GM19023 (cell line): ENCODE measurements at regions not wholly inside any gene's neighbourhood (a gene's known extent, or its start where the extent isn't known, plus 50 kb on each side); places are given as distances from the start of the nearest gene placed in this dataset.
A peak's percentile ranks its signal among the peaks of the same experiment; 100 is the strongest.
"Not testable (repeated sequence)": the region's sequence is repeated elsewhere in the genome, so short reads cannot be mapped to it uniquely, and the experiment has no call there.

ENCODE experiments used
- ATAC-seq: cut with Tn5 transposase; IDR thresholded peaks from one replicate; pipeline ENCODE4 v1.9.1; 2021; ENCODE audit warnings: mild to moderate bottlenecking, moderate library complexity; ENCODE audit not compliant: unreplicated experiment

DNA sequence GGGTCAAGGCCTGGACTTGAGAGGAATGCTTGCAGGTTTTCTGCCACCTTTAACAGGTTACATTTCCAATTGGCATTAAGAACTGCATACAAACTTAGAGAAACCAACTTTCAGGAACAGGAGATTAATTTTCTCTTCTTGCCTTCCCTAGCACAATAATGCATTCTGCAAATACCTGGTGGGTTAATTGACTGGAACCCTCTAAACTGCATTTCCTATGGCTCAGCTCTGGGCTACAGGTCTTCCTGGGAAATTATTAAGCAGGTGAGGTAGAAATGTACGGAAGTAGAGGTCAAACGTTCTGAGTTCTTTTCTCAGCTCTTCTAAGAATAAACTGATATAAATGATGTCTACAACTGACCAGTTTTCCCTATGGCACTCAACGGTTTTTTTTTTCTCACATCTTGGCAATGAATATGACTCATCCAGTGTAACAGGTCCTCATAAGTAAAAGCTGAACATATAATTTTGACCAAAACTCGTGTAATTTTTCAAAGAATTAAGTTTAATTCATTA is 144.9 kb upstream of the PELI2 start:
- ATAC-seq, result no peak

DNA sequence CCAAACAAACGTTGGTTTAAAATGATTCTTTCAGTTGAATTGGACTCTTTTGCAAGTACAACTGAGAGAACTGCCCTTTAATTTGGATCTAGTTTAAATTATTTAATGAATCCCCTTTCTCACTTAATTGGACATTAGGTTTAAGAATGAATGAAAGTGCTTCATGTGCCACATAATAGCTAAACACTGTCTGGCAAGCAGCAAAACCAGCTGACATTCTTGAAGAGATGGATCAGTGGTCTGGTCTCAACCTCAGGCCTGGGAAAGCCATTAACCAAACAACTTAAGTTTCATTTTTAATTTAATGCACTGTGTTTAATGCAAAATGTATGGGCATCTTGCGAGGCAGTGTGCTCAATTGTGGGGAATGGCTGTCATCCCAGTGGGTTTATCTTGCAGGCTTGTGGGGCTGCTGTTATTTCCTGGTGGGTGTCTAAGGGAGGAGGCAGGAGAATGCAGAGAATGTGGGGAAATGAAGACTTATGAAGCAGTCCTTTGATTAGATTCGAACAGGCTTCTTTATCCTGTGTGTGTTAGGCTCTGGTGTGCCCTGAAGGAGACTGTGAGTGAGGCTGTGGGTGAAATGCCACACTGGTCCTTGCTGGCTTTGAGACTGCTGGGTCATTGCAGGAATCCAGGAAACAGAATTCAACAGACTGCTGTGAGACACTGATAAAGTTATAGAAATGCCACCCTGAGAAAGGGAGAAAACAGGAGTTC is 144.1 kb upstream of the PELI2 start:
- ATAC-seq, result no peak

DNA sequence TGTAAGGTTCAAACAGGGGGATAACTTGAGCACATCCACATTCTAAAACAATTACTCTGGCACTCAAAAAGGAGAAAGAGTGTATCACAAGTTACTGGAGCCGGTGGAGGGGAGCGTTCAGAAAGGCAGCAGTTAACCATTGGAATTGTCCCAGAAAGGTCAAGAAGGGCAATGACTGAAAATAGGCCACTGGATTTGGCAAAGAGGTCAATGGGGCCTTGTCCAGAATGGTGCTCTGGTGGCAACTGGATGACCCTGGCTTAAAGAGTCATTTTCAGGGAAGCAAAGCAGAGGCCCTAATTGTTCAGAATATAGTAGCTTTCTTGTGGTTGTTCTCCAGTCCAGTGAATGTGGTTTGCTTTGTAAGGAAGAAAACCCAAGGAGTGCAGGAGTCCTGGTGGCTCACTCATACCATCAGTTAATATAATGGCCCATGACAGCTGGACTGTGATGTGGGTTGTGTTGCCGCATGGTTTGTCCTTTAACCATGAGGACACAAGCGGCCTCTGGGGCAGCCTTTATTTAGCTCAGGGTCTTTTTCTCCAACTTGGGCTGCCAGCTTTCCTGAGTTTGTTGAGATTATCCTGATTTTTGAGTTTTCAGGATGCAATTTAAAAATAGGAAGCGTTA is 142.8 kb upstream of the PELI2 start:
- no peak for ATAC-seq

DNA sequence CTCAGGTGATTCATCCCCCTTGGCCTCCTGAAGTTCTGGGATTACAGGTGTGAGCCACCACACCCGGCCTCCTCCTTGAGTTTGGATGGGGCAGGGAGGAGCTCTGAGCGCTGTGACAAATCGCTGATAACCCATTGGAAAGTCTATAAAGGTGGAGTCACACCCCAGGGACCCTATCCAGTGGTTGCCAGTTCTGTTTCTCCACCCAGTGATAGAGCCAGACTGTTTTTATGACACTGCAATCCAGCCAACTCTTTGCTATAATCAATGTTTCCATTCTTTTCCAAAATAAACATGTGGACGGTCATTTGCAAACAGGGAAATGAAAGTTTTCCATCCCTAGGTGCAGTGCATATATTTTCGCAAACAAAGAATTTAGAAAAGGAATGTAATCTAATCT is 142.0 kb upstream of the PELI2 start:
- ATAC-seq, result no peak

DNA sequence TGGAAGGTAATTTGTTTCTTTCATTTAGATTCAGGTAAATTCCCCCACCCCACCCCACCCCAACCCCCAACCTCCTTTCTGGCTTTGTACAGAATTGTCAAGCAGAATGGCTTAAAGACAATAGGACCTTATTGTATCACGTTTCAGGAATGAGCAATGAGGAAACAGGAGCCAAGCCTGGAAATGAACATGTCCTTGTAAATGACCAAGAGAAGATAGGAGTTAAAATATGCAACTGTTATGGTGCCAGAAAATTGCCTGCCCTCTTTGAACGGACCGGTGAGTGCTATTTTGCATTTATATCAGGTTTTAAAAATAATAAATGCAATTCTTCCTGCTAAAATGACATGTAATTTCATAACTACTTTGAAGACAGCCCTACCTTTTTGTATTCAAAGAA is 141.6 kb upstream of the PELI2 start:
- no peak for ATAC-seq

DNA sequence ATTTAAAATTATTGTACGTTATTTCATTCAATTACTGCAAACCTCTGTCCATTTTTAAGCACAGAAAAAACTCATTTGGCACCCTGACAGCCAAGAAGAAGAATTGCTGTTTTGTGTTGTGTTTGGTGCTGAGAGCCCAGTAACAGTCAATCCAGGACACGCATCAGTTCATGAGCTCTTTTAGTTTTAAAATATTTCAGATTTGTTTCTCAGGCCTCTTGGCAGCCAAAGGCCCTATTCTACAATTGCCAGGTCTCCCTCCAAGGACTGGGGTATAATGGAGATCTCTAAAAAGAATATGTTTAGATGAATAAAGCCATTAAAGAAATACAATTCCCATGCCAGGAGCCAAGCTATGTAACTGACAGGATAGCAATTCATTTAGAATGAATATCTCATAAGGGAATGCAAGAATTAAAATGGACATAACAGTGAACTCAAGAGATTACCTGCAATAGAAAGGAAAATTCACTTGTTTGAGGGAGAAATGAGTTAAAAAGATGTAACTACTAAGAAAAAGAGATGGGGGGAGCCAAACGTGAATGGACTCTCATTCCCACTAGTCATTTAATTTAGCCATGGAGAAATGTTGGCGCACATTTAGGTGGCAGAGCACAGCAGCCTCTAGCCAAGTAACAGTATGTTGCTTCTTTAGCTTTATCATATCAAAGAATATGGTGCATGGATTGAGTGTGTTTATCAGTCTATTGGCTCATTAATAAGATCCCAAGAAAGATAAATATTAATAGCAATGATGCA is 140.6 kb upstream of the PELI2 start:
- ATAC-seq, result no peak

DNA sequence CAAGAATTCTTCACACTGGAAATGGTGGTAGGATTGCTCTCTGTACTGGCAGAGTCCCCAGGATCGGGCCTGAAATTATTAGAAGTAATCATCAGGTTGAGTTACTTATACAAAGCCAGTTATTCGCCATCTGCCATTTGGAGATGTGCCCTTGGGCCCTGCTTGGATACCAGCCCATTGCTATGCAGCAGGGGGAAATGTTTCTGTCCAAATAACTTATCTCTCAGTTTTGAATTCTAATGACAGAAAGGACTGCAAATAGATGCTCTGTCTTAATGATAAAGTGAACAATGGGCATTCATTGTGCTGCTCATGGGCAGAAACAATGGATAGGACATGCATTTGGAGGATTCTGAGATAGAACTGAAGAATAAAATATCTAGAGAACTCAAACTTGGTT is 139.1 kb upstream of the PELI2 start:
- ATAC-seq, result no peak

DNA sequence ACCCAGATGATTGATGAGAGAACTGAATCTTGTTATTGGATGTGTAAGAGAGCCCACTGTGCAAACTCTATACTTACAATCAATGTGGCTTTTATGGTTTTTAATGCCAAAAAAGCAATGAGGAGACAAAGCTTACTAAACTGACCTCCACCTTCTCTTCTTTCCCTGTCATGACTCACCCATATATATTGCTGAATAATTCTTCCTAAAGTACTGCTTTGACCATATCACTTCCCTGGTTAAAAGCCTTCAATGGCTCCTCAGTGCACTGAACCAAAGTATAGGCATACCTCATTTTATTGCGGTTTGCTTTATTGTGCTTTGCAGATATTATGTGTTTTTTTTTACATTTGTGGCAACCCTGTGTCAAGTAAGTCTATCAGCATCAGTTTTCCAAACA is 138.4 kb upstream of the PELI2 start:
- ATAC-seq, result no peak

DNA sequence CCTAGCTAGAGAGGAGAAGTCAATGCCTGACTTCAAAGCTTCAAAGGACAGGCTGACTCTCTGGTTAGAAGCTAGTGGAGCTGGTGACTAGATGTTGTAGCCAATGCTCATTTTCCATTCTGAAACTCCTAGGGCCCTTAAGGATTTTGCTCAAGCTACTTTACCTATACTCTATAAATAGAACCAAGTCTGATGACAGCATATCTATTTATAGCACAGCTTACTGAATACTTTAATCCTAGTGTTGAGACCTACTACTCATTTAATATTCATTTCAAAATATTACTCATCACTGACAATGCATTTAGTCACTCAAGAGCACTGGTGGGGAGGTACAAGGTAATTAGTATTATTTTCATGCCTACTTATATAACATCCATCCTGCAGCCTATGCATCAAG is 137.2 kb upstream of the PELI2 start:
- no peak for ATAC-seq

DNA sequence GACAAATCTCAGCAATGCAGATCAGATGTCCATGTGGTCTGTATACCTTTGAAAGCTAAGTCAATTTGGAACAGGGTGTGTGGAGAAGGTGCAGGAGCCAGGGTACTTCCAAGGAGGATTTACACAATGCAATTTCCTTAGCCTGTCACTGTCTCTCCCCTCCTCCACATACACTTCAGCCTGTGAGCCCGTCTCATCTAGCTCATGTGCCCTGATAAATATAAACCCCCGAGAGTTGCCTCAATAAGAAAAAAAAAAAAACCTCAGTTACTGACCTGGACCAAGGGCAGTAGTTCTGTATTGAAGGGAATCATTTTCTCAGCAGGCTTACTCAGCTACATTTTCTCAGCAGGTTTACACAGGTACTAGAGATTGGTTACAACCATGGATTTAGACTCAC is 132.1 kb upstream of the PELI2 start:
- no peak for ATAC-seq

DNA sequence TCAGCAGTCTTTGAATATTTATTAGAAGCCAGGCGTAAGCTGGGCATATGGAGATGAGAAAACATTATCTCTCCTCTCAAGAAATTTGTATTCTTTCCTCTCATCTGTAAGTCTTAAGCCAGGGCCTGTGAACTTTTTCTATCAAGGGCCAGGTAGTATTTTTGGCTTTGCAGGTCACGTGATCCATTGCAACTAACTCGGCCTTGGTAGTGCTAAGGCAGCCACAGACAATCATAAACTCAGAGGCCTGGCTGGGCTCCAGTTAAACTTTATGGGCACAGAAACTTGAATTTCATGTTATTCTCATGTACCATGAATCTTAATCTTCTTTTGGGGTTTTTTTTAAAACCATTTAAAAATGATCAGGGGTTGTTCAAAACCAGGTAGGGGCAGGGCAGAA is 117.4 kb upstream of the PELI2 start:
- ATAC-seq, result no peak

DNA sequence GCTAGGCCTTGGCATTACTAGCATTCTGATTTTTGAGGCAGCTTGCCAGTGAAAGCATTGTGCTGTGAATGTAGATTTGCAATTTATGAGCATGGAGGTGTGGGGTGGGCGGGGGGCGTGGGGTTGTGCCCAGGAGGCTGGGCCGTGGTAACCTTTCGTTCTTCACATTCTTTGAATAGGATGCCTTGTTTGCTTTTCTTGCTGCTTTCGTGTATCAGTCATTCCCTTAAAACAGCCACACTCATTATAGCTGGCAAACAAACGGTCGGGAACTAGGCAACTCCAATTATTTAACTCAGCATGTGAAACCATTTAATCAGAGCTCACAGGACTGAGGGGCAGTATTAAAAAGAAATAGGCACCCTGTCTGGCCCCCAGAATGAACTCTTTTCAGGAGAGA is 115.9 kb upstream of the PELI2 start:
- ATAC-seq, result no peak

DNA sequence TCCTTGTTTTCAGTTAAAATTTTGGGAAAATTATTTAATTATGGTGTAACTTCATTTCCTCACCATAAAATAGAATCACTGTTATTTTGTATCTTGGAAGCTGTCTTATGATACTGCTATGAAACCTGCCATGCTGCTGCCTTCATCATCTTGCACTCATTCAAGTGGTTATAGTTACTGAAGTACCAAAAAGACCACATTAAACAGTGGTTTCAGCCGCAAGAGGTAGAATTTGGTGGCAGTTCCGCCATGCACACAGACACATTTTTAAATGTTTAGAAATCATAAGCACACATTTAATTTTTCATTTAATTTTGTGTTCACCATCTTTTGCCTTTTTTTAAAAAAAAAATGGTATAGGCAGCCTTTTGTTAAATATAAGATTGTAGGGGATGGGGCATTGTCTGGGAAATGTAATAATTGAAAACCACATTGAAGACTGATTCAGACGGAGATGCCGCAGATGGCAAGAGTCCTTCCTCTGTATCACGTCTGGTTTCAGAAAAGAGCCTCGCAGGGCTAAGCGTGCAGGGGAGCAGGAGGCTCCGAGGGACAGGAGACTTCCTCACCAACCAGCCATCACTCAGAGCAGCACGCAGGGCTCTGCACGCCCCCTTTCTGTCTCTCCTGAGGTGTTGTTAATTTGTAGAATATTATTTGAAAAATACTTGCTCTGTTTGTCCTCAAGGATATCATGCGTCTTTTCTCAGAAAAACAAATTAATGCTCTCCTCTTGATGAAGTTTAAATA is 115.2 kb upstream of the PELI2 start:
- ATAC-seq, result peak; percentile 69

DNA sequence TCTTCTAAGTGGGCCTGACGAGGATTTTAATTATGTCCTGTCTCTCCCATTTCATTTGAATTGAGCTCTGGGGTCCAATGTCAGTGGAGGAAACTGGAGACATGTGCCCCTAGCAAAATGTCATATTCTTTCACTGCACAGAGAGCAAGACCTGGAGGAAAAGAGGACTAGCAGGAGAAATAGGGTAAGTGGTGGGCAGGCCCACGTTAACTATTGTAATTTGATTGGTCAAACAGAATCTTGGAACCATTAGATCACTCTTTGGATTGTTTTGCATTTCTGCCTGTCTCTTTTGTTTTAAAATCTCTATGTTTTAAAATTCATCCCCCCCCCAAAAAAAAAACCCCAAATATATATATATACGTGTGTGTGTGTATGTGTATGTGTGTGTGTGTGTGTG is 113.9 kb upstream of the PELI2 start:
- no peak for ATAC-seq

DNA sequence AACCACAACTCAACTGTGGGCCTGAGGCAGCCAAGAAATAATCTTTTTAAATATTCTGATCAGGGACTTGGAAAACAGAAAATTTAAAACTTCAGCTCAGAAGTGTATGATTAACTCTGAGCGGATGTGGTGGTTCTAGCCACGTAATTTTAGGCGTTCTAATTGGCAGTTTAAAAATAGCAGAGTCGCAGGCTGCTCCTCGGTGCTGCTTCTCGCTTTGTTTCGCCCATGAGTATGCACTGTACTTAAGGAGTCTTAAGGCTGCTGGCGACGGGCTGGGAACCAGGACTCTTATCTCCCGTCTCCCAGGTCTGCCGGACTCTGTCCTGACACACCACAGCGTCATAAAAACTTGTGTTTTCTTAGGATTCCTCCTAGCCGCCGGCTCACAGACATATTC is 113.4 kb upstream of the PELI2 start:
- ATAC-seq, result peak; percentile 81

DNA sequence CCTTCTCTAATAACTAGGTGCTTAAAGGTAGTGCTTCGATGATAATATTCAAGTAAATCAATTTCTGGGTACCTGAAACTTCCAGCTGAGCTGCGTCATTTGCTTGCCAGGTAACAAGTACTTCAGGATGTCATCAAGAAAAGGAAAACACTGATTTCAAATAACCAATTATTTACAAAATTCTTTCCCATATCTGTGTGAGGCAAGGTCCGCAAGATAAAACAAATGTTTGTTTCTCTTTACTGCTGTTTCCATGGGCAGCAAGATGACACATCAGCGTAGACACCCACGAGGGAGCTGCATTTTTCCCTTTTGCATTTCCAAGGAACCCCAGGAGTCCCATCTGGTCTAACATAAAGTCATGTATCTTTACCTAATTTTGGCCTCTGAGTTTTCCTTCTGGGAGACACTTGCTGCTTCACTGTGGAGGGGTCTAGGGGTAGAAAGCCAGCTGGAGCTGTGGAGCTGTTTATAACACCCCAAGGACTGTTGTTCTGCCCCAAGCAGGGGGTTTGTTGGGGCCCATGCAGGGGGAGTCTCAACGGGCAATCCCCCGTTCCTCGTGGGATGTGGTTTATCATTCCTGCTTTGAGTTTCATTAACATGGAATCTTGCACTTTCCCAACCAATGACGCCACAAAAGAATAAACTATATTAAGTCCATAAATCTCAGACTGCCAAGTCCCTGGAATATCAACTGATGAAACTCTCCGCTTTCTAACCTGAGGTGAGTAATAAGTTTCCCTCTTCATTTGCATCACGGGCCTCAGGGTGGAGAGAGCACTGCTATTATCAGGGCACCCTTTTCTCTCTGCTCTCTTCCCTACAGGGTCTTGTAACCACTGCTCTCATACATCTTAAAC is 112.8 kb upstream of the PELI2 start:
- ATAC-seq, result no peak

DNA sequence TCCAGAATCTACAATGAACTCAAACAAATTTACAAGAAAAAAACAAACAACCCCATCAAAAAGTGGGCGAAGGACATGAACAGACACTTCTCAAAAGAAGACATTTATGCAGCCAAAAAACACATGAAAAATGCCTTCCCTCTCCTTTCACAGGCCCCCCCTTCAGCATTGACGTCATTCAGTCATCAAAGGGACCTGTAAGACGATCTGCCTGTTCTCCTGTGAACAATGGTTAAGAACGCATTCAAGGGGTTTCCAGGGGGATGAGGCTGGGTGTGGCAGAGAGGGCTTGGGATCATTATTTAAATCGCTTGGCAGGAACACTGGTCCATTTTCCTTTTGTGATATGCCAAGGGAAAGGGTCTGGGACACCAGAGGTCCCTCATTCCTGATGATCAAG is 110.7 kb upstream of the PELI2 start:
- ATAC-seq, result not testable (repeated sequence)

DNA sequence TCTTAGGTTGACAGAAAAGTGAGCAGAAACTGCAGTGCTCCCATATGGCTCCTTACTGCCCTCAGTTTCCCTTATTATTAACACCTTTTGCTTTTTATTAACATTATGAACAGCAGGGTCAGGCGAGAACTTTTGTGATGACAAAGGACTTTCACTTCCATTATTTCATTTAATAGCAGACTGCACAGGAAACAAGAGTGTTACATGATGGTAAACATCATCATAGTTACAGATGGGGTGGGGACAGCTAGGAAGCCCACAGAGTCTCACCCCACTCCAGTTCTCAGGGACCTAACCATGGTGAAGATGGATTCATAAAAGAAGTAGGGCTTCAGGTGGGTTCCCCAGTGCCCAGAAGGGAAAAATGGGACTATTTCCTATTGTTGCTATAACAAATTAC is 110.1 kb upstream of the PELI2 start:
- no peak for ATAC-seq

DNA sequence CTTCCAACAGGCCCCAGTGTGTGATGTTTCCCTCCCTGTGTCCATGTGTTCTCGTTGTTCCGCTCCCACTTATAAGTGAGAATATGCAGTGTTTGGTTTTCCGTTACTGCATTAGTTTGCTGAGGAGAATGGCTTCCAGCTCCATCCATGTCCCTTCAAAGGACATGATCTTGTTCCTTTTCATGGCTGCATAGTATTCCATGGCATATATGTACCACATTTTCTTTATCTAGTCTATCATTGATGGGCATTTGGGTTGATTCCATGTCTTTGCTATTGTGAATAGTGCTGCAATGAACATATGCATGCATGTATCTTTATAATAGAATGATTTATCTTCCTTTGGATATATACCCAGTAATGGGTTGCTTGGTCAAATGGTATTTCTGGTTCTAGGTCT is 109.5 kb upstream of the PELI2 start:
- ATAC-seq, result not testable (repeated sequence)

DNA sequence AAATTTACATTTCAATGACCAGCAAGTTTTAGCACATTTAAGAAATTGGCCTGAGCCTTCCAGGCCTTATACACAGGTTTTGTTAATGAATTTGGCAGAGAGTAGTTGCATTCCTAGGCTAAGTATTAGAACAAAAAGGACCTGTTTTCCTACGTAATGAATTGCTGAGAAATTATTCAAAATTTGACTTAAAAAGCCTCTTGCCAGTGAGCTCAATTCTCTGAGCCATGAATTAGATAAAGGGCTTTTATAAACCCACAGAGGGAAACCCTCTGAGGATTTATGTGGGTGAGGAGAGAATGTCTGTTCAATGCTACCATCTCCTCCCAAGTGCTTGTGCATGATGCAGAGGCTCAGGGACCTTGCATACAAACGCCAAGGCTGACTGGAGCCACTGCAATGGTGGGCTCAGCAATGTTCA is 94.5 kb upstream of the PELI2 start:
- no peak for ATAC-seq
